ENCODE measurements at regions not wholly inside any gene's neighbourhood (a gene's known extent, or its start where the extent isn't known, plus 50 kb on each side); places are given as distances from the start of the nearest gene placed in this dataset.
"Not testable (repeated sequence)": the region's sequence is repeated elsewhere in the genome, so short reads cannot be mapped to it uniquely, and the experiment has no call there.

- WGBS, 2 donors, result 42 to 45% methylated on average over 4 of the region's 4 CpGs
- ATAC-seq, result no peak
- no peak for TF ChIP-seq CTCF (IDR thresholded peaks at IDR 0.05)
Measured at GRCh38 chr4:179709961-179710624, 2267.9 kb upstream of the AGA start.

GRCh38 chr4:179719766-179720450 is 2277.7 kb upstream of the AGA start:
- ATAC-seq (no peak), DNase-seq (no peak)
- Histone ChIP-seq H3K36me3 (no peaks in the 10 kb centered on the region), H3K27ac (no peak overlapping the region), H3K9me3 (peaks cover 0 to 25% (median 0%) of the 10 kb centered on the region in 11 donors), H3K4me1 (no peaks in the 10 kb centered on the region), H3K27me3 (no peaks in the 10 kb centered on the region), H3K4me3 (no peak overlapping the region)
- WGBS, 2 donors, result 85 to 91% methylated on average over 8 of the region's 8 CpGs
- TF ChIP-seq CTCF (IDR thresholded peaks at IDR 0.05), result no peak
- intact Hi-C loops (cut with DNase I), result no loop called here

More at GRCh38 chr4:179709961-179710624, 2267.9 kb upstream of the AGA start:
- DNase-seq, result no peak
- no peak overlapping the region for H3K27ac ChIP-seq
- H3K27me3 ChIP-seq, result no peaks in the 10 kb centered on the region
- H3K36me3 ChIP-seq, result no peaks in the 10 kb centered on the region
- H3K9me3 ChIP-seq, result peaks cover 0 to 14% (median 0%) of the 10 kb centered on the region in 11 donors
- H3K4me1 ChIP-seq, result no peaks in the 10 kb centered on the region
- intact Hi-C loops (cut with DNase I), result no loop called here
- H3K4me3 ChIP-seq, result no peak overlapping the region

GRCh38 chr4:179726491-179726890 is 2284.3 kb upstream of the AGA start:
- H3K4me3 ChIP-seq; H3K4me1 ChIP-seq; H3K27ac ChIP-seq; H3K36me3 ChIP-seq; H3K27me3 ChIP-seq; ATAC-seq; intact Hi-C loops (cut with DNase I); H3K9me3 ChIP-seq; DNase-seq: not testable (repeated sequence)
- WGBS, 2 donors, result 71 to 79% methylated on average over 6 of the region's 6 CpGs

- Histone ChIP-seq H3K4me3 (no peak overlapping the region), H3K36me3 (no peaks in the 10 kb centered on the region), H3K9me3 (peaks cover 0 to 4% (median 0%) of the 10 kb centered on the region in 11 donors), H3K4me1 (no peaks in the 10 kb centered on the region), H3K27me3 (no peaks in the 10 kb centered on the region), H3K27ac (no peak overlapping the region)
- DNase-seq, result no peak
- 84 to 87% methylated on average over 4 of the region's 4 CpGs for WGBS, 2 donors
- intact Hi-C loops (cut with DNase I), result no loop called here
- no peak for TF ChIP-seq CTCF (IDR thresholded peaks at IDR 0.05)
- no peak for ATAC-seq
Measured at GRCh38 chr4:179728305-179728704, 2286.1 kb upstream of the AGA start.

GRCh38 chr4:179736820-179737219 is 2294.6 kb upstream of the AGA start:
- H3K4me3 ChIP-seq; H3K4me1 ChIP-seq; H3K9me3 ChIP-seq; H3K27ac ChIP-seq; DNase-seq; H3K36me3 ChIP-seq; intact Hi-C loops (cut with DNase I); H3K27me3 ChIP-seq; ATAC-seq: not testable (repeated sequence)
- WGBS, 2 donors, result 87 to 95% methylated on average over 6 of the region's 6 CpGs
